ENCODE measurements at regions not wholly inside any gene's neighbourhood (a gene's known extent, or its start where the extent isn't known, plus 50 kb on each side); places are given as distances from the start of the nearest gene placed in this dataset.

DNA sequence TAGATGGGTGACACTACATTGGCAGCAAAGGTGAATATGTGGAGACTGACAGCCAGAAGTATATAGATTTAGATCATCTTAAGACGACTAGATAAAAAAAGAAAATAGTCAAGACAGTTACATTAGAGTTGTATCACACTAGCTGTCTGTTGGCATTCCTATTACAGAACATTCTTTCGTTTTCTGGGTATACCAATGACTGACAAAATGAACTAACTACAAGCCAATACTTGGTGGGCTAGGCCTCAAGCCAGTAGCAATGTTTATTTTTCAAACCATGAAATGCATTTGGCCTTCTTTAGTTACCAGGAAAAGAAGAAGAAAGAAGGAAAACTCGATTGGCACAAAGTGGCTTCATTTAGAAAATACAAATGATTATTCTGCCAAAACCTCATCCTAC, 944.9 kb upstream of the ZEB2 start:
- peaks cover 3% of the 10 kb centered on the region for H3K9me3 Mint-ChIP-seq (ENCODE audit: low read depth)
- no peak overlapping the region for H3K4me3 Mint-ChIP-seq (ENCODE audit: unreplicated experiment)
- H3K4me1 Mint-ChIP-seq (ENCODE audit: low read depth): peaks cover 4% of the 10 kb centered on the region
- no peaks in the 10 kb centered on the region for H3K27me3 Mint-ChIP-seq (ENCODE audit: low read depth)
- TF ChIP-seq CTCF (IDR thresholded peaks at IDR 0.05): no peak
- peaks cover 2% of the 10 kb centered on the region for H3K36me3 Mint-ChIP-seq (ENCODE audit: low read depth)
- no peak overlapping the region for H3K27ac Mint-ChIP-seq (ENCODE audit: unreplicated experiment)
- DNase-seq (ENCODE audit: low spot score): no peak

DNA sequence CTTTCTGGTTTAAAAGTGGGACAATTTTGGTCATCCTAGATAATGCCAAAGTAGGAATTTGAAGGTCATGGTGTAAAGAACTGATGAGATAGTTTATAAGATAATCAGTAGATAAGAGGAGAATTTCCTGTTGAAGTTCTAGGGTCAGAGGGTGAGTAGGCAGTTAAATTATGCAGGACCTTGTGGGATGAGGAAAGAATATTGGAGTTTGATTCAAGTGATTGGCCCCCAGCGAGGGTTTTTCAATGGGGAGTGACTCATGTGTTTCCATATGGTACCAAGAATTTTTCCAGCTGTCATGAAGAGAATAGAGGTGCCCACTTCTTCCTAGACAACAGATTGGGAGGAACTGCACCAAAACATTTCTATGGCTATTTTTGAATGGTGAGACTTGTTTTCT, 940.2 kb upstream of the ZEB2 start:
- TF ChIP-seq CTCF (IDR thresholded peaks at IDR 0.05): no peak
- H3K9me3 Mint-ChIP-seq (ENCODE audit: low read depth): peaks cover 8% of the 10 kb centered on the region
- H3K4me1 Mint-ChIP-seq (ENCODE audit: low read depth): peaks cover 4% of the 10 kb centered on the region
- no peak for DNase-seq (ENCODE audit: low spot score)
- H3K4me3 Mint-ChIP-seq (ENCODE audit: unreplicated experiment): no peak overlapping the region
- no peak overlapping the region for H3K27ac Mint-ChIP-seq (ENCODE audit: unreplicated experiment)
- H3K27me3 Mint-ChIP-seq (ENCODE audit: low read depth): no peaks in the 10 kb centered on the region
- H3K36me3 Mint-ChIP-seq (ENCODE audit: low read depth): peaks cover 7% of the 10 kb centered on the region

DNA sequence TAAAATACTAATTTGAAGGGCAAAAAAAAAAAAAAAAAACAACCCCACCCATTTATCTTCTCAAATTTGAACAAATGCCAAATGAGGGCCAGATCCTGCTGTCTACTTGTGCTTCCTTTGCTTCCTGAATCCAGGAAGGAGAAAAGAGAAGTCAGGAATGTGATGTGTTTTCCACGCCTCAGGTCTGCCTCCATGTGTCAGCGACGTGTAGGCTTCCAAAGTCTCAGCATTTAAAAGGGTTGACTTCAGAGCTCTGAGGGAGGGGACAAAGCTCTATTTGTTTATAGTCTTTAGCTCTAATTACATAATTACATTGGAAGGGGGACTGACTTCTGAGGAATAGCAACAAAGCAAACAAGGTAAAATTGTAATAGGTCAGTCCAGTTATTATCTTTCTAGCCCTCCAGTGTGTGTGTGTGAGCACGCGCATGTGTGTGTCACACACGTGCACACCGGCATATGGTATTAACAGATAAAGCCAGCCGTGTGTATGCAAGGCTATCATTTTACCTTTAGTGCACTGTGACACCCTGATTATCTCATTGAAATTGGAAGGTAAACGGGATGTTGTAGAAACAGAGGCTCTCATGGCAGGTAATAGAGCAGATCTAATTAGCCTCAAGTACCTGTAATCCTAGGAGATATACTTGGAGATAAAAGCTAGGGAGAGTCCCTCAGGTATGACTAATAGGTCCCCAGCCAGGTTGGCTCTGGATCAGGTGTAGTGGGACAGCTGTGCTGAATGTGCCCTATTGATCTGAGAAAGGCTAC, 911.4 kb upstream of the ZEB2 start:
- Mint-ChIP-seq H3K9me3 (ENCODE audit: low read depth) (no peaks in the 10 kb centered on the region), H3K27me3 (ENCODE audit: low read depth) (no peaks in the 10 kb centered on the region), H3K36me3 (ENCODE audit: low read depth) (no peaks in the 10 kb centered on the region), H3K27ac (ENCODE audit: unreplicated experiment) (no peak overlapping the region), H3K4me3 (ENCODE audit: unreplicated experiment) (no peak overlapping the region), H3K4me1 (ENCODE audit: low read depth) (no peaks in the 10 kb centered on the region)
- no peak for DNase-seq (ENCODE audit: low spot score)
- no peak for TF ChIP-seq CTCF (IDR thresholded peaks at IDR 0.05)

GRCh38 chr2:145423809-145424208, 903.9 kb upstream of the ZEB2 start:
- Mint-ChIP-seq H3K27me3 (ENCODE audit: low read depth) (no peaks in the 10 kb centered on the region), H3K4me3 (ENCODE audit: unreplicated experiment) (no peak overlapping the region), H3K9me3 (ENCODE audit: low read depth) (peaks cover 30% of the 10 kb centered on the region), H3K4me1 (ENCODE audit: low read depth) (no peaks in the 10 kb centered on the region), H3K36me3 (ENCODE audit: low read depth) (peaks cover 7% of the 10 kb centered on the region), H3K27ac (ENCODE audit: unreplicated experiment) (no peak overlapping the region)
- DNase-seq (ENCODE audit: low spot score): no peak
- TF ChIP-seq CTCF (IDR thresholded peaks at IDR 0.05): no peak

- no peaks in the 10 kb centered on the region for H3K27me3 Mint-ChIP-seq (ENCODE audit: low read depth)
Observed at GRCh38 chr2:145422576-145422975, 902.7 kb upstream of the ZEB2 start.

More at GRCh38 chr2:145422576-145422975, 902.7 kb upstream of the ZEB2 start:
- Mint-ChIP-seq H3K4me3 (ENCODE audit: unreplicated experiment) (no peak overlapping the region), H3K9me3 (ENCODE audit: low read depth) (peaks cover 30% of the 10 kb centered on the region), H3K4me1 (ENCODE audit: low read depth) (no peaks in the 10 kb centered on the region), H3K27ac (ENCODE audit: unreplicated experiment) (no peak overlapping the region), H3K36me3 (ENCODE audit: low read depth) (peaks cover 7% of the 10 kb centered on the region)
- DNase-seq (ENCODE audit: low spot score): no peak
- no peak for TF ChIP-seq CTCF (IDR thresholded peaks at IDR 0.05)
